HepG2 (cell line): ENCODE measurements at regions not wholly inside any gene's neighbourhood (a gene's known extent, or its start where the extent isn't known, plus 50 kb on each side); places are given as distances from the start of the nearest gene placed in this dataset.

ENCODE experiments used
- ATAC-seq: fragments of 200-7000 bp; cut with Tn5 transposase; 3 replicates; pipeline ENCODE4 v1.9.1; 2020; ENCODE audit warnings: mild to moderate bottlenecking, moderate library complexity
- BruUV-seq: library from RNA; stranded (reverse); fragments of 400-500 nt; replicated peaks from 2 replicates; lab custom pipeline; 2021; lab: Mats Ljungman, UMichigan
- CTCF ChIA-PET: fragments of 300-600 bp; formaldehyde crosslinking; extraction: SDS; loops from one replicate; lab custom pipeline; 2021; ENCODE audit warnings: low total read pairs, inconsistent platforms, low intra/inter-chr PET ratio; lab: Yijun Ruan, JAX
- POLR2A ChIA-PET: fragments of 350-600 bp; sonication (Branson Sonifier 250); formaldehyde crosslinking; loops from one replicate; lab custom pipeline; 2020; ENCODE audit warnings: antibody characterized with exemption, inconsistent platforms; lab: Yijun Ruan, JAX
- DNase-seq: peaks from one replicate; pipeline ENCODE4 v3.0.0-alpha.2; 2015; ENCODE audit warnings: low spot score
- FAIRE-seq: peaks from 3 replicates; lab custom pipeline; 2011; peaks lifted over from hg19 to GRCh38; lab: Jason Lieb, UNC
- H2AFZ ChIP-seq: one replicate; pipeline ENCODE4 v1.6.1; 2011; ENCODE audit warnings: low read length, inconsistent platforms
- H3K27ac ChIP-seq: fragments of 300-600 bp; 3 replicates; pipeline ENCODE4 v1.8.0; 2011; ENCODE audit warnings: mixed run types, mild to moderate bottlenecking, mixed read lengths, low read length, inconsistent platforms; ENCODE audit not compliant: insufficient read depth; ENCODE audit errors: extremely low read length
- H3K27me3 ChIP-seq, 2 experiments: fragments of 200-600 bp in 1 of 2; 2 replicates in 1 of 2; 3 replicates in 1 of 2; pipeline versions ENCODE4 v1.6.0 to v1.8.0; 2011; ENCODE audit warnings: low read length in 2 of 2, mild to moderate bottlenecking in 2 of 2, moderate library complexity in 2 of 2, inconsistent platforms in 1 of 2; ENCODE audit not compliant: insufficient read depth in 2 of 2, control insufficient read depth in 1 of 2
- H3K36me3 ChIP-seq, 2 experiments: fragments of 200-600 bp in 1 of 2; replicated peaks in 1 of 2; 2 replicates in 1 of 2; 3 replicates in 1 of 2; pipeline versions ENCODE4 v1.5.1 to v1.8.0; 2011; ENCODE audit warnings: low read length in 2 of 2, inconsistent platforms in 1 of 2; ENCODE audit not compliant: insufficient read depth in 2 of 2, control insufficient read depth in 1 of 2
- H3K4me1 ChIP-seq: 2 replicates; pipeline ENCODE4 v1.5.1; 2012; ENCODE audit warnings: low read length, inconsistent platforms; ENCODE audit not compliant: insufficient read depth
- H3K4me2 ChIP-seq: 2 replicates; pipeline ENCODE4 v1.6.0; 2011; ENCODE audit warnings: low read depth, low read length, inconsistent platforms
- H3K4me3 ChIP-seq, 3 experiments: fragments of 200-600 bp in 1 of 3; sonication (generic), shearing (Covaris generic) in 1 of 3; replicated peaks in 1 of 3; 2 replicates each; pipeline ENCODE4 v1.5.1; 2011 to 2016; ENCODE audit warnings: low read length in 3 of 3, inconsistent platforms in 2 of 3, low read depth in 2 of 3, mild to moderate bottlenecking in 2 of 3, control low read depth in 1 of 3, mixed read lengths in 1 of 3; ENCODE audit not compliant: insufficient read depth in 1 of 3
- H3K79me2 ChIP-seq: one replicate; pipeline ENCODE4 v1.6.1; 2011; ENCODE audit warnings: low read length, inconsistent platforms; ENCODE audit not compliant: insufficient read depth
- H3K9ac ChIP-seq: 2 replicates; pipeline ENCODE4 v1.6.0; 2011; ENCODE audit warnings: mild to moderate bottlenecking, low read depth, low read length, inconsistent platforms; ENCODE audit not compliant: insufficient read depth
- H3K9me3 ChIP-seq: 2 replicates; pipeline ENCODE4 v1.5.1; 2012; ENCODE audit warnings: mild to moderate bottlenecking, low read length
- H4K20me1 ChIP-seq: 2 replicates; pipeline ENCODE4 v1.6.0; 2011; ENCODE audit warnings: inconsistent platforms, mild to moderate bottlenecking, low read length, moderate library complexity; ENCODE audit not compliant: insufficient read depth
- HOXD1 ChIP-seq: sonication (generic); formaldehyde crosslinking; IDR thresholded peaks from 2 replicates; pipeline ENCODE4 v1.5.0; 2020; ENCODE audit warnings: missing genetic modification reagents
- KDM1A ChIP-seq: IDR thresholded peaks from 2 replicates; pipeline ENCODE4 v1.6.1; 2016; ENCODE audit warnings: missing compliant biosample characterization
- PHF20 ChIP-seq: sonication (generic); formaldehyde crosslinking; IDR thresholded peaks from 2 replicates; pipeline ENCODE4 v1.5.0; 2020; ENCODE audit warnings: mild to moderate bottlenecking, missing genetic modification reagents
- PLRG1 ChIP-seq: fragments of 450-650 bp; conservative IDR thresholded peaks from 2 replicates; pipeline ENCODE4 v1.6.1; 2016
- XBP1 ChIP-seq: sonication (generic); formaldehyde crosslinking; IDR thresholded peaks from 2 replicates; pipeline ENCODE4 v1.5.0; 2020; ENCODE audit warnings: missing genetic modification reagents
- YEATS4 ChIP-seq: sonication (generic); formaldehyde crosslinking; IDR thresholded peaks from 2 replicates; pipeline ENCODE4 v1.4.0; 2020; ENCODE audit warnings: missing genetic modification reagents, borderline replicate concordance
- ZNF451 ChIP-seq: sonication (generic); formaldehyde crosslinking; IDR thresholded peaks from 2 replicates; pipeline ENCODE4 v1.5.0; 2020; ENCODE audit warnings: mild to moderate bottlenecking, missing genetic modification reagents
- WGBS: methylation state at CpG from one replicate; pipeline ENCODE4 v1.1.6; 2017; ENCODE audit warnings: low lambda C conversion rate; 5-methylcytosine and 5-hydroxymethylcytosine counted together
- in situ Hi-C: cut with HindIII; loops from 2 replicates; pipeline ENCODE4 v1.10.0; 2017; ENCODE audit warnings: low pct_unique_long_range_greater_than_20kb; ENCODE audit not compliant: extremely low pct_ligation_motif_present
- intact Hi-C: fragments of 100-400 bp; cut with micrococcal nuclease; formaldehyde crosslinking; loops from one replicate; pipeline ENCODE4 v1.10.0; 2022; ENCODE audit not compliant: unreplicated experiment
- TF ChIP-seq, protein P1 (sequence below): sonication (generic); formaldehyde crosslinking; IDR thresholded peaks from 2 replicates; pipeline ENCODE4 v1.4.0; 2020; ENCODE audit warnings: missing genetic modification reagents
- TF ChIP-seq, protein P2 (sequence below): sonication (generic); formaldehyde crosslinking; IDR thresholded peaks from 2 replicates; pipeline ENCODE4 v1.8.0; 2022; ENCODE audit warnings: missing genetic modification reagents, mild to moderate bottlenecking, moderate library complexity, borderline replicate concordance
- TF ChIP-seq, protein P3 (sequence below): sonication (generic); formaldehyde crosslinking; IDR thresholded peaks from 2 replicates; pipeline ENCODE4 v1.5.0; 2020; ENCODE audit warnings: missing genetic modification reagents
- TF ChIP-seq, protein P4 (sequence below): sonication (generic); formaldehyde crosslinking; IDR thresholded peaks from 2 replicates; pipeline ENCODE4 v1.8.1; 2022; ENCODE audit warnings: low read depth, mild to moderate bottlenecking, missing genetic modification reagents

DNA sequence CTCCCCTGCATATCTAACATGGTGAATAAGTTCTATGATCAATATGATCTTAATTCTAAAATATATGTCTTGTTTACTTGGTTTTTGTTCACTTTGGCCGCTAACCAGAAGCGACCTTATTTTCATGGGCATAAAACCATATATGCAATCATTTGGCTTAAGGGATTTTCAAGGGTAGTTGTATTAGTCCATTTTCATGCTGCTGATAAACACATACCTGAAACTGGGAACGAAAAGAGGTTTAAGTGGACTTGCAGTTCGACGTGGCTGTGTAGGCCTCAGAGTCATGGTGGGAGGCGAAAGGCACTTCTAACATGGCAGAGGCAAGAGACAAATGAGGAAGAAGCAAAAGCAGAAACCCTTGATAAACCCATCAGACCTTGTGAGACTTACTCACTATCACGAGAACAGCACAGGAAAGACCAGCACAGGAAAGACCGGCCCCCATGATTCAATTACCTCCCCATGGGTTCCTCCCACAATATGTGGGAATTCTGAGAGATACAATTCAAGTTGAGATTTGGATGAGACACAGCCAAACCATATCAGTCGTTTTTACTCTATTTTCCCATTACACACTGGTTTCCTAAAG lies 114.3 kb upstream of the CPEB2 start:
- Histone ChIP-seq H2AFZ (no peak overlapping the region), H3K36me3 (no peaks in the 10 kb centered on the region), H3K79me2 (no peaks in the 10 kb centered on the region), H3K4me1 (no peaks in the 10 kb centered on the region), H3K27ac (no peak overlapping the region), H3K27me3 (no peaks in the 10 kb centered on the region), H3K9ac (no peak overlapping the region), H4K20me1 (no peaks in the 10 kb centered on the region), H3K4me2 (no peak overlapping the region), H3K9me3 (peaks cover 8% of the 10 kb centered on the region; the same call in 1 of the 2 replicates), H3K4me3 (no peak overlapping the region)
- FAIRE-seq (no peak), DNase-seq (no peak), ATAC-seq (no peak)
- in situ Hi-C loops (no loop called here), intact Hi-C loops (no loop called here)
- no TSS peak for BruUV-seq
- TF ChIP-seq HOXD1 (CRISPR knock-in tag): no peak
- TF ChIP-seq, protein P1, sequence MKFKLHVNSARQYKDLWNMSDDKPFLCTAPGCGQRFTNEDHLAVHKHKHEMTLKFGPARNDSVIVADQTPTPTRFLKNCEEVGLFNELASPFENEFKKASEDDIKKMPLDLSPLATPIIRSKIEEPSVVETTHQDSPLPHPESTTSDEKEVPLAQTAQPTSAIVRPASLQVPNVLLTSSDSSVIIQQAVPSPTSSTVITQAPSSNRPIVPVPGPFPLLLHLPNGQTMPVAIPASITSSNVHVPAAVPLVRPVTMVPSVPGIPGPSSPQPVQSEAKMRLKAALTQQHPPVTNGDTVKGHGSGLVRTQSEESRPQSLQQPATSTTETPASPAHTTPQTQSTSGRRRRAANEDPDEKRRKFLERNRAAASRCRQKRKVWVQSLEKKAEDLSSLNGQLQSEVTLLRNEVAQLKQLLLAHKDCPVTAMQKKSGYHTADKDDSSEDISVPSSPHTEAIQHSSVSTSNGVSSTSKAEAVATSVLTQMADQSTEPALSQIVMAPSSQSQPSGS (CRISPR knock-in tag): no peak
- TF ChIP-seq KDM1A: no peak
- TF ChIP-seq PHF20 (CRISPR knock-in tag): no peak
- TF ChIP-seq, protein P2, sequence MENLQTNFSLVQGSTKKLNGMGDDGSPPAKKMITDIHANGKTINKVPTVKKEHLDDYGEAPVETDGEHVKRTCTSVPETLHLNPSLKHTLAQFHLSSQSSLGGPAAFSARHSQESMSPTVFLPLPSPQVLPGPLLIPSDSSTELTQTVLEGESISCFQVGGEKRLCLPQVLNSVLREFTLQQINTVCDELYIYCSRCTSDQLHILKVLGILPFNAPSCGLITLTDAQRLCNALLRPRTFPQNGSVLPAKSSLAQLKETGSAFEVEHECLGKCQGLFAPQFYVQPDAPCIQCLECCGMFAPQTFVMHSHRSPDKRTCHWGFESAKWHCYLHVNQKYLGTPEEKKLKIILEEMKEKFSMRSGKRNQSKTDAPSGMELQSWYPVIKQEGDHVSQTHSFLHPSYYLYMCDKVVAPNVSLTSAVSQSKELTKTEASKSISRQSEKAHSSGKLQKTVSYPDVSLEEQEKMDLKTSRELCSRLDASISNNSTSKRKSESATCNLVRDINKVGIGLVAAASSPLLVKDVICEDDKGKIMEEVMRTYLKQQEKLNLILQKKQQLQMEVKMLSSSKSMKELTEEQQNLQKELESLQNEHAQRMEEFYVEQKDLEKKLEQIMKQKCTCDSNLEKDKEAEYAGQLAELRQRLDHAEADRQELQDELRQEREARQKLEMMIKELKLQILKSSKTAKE (CRISPR knock-in tag): no peak
- no peak for TF ChIP-seq YEATS4 (CRISPR knock-in tag)
- TF ChIP-seq, protein P3, sequence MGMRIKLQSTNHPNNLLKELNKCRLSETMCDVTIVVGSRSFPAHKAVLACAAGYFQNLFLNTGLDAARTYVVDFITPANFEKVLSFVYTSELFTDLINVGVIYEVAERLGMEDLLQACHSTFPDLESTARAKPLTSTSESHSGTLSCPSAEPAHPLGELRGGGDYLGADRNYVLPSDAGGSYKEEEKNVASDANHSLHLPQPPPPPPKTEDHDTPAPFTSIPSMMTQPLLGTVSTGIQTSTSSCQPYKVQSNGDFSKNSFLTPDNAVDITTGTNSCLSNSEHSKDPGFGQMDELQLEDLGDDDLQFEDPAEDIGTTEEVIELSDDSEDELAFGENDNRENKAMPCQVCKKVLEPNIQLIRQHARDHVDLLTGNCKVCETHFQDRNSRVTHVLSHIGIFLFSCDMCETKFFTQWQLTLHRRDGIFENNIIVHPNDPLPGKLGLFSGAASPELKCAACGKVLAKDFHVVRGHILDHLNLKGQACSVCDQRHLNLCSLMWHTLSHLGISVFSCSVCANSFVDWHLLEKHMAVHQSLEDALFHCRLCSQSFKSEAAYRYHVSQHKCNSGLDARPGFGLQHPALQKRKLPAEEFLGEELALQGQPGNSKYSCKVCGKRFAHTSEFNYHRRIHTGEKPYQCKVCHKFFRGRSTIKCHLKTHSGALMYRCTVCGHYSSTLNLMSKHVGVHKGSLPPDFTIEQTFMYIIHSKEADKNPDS (CRISPR knock-in tag): no peak
- TF ChIP-seq, protein P4, sequence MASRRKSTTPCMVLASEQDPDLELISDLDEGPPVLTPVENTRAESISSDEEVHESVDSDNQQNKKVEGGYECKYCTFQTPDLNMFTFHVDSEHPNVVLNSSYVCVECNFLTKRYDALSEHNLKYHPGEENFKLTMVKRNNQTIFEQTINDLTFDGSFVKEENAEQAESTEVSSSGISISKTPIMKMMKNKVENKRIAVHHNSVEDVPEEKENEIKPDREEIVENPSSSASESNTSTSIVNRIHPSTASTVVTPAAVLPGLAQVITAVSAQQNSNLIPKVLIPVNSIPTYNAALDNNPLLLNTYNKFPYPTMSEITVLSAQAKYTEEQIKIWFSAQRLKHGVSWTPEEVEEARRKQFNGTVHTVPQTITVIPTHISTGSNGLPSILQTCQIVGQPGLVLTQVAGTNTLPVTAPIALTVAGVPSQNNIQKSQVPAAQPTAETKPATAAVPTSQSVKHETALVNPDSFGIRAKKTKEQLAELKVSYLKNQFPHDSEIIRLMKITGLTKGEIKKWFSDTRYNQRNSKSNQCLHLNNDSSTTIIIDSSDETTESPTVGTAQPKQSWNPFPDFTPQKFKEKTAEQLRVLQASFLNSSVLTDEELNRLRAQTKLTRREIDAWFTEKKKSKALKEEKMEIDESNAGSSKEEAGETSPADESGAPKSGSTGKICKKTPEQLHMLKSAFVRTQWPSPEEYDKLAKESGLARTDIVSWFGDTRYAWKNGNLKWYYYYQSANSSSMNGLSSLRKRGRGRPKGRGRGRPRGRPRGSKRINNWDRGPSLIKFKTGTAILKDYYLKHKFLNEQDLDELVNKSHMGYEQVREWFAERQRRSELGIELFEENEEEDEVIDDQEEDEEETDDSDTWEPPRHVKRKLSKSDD (CRISPR knock-in tag): no peak
- no peak for TF ChIP-seq XBP1 (CRISPR knock-in tag)
- no peak for TF ChIP-seq ZNF451 (CRISPR knock-in tag)
- TF ChIP-seq PLRG1: no peak
- ChIA-PET POLR2A (no interaction called here), CTCF (no interaction called here)
- 25% methylated on average over 9 of the region's 9 CpGs for WGBS
